CD4-positive, alpha-beta T cell treated with Interleukin-15 for 4 hours (primary cell): ENCODE measurements at regions not wholly inside any gene's neighbourhood (a gene's known extent, or its start where the extent isn't known, plus 50 kb on each side); places are given as distances from the start of the nearest gene placed in this dataset.
"Not testable (repeated sequence)": the region's sequence is repeated elsewhere in the genome, so short reads cannot be mapped to it uniquely, and the experiment has no call there.

Source experiments
- DNase-seq: peaks from one replicate; pipeline ENCODE4 v3.0.0-alpha.2; 2020; ENCODE audit warnings: low spot score

DNA sequence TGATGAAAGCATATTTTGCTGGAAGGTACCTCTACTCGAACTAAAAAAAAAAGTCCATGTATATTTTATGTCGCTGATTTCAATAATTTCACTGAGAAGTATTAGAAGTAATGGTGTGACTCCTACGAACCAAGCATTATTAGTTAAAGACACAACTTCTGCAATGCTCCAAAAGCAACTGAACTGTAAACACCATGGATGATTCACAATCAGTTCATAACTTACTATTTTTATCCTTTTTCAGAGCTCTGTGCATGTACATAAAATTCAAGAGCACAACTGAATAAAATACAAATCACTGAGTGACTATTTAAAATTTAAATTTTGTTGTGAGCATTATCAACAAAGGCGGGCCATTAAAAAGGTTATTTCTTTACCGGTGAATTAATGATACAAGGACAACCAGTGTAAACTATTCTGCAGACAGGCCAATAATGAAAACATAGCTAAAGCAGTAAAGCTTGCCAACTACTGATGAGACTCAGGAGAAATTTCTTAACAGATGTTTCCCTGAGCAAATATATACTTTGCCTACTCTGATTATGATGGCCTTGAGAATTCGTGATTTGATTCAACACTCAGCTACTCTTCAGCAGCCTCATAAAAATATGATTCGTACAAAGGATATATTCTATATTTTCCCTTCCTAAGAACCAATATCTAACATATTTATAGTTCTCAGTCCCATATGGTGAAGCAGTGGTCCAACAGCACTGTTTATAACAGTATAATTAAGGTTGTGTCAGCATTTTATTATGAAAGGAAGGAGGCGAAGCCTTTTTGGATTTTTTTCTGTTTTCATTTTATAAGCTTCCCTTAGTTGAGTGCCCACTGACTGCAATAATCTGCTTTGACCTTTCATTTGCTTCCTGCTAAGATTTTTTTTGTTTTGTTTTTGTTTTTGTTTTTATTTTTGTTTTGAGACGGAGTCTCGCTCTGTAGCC lies 62.8 kb upstream of the NEIL3 start:
- DNase-seq, result no peak

DNA sequence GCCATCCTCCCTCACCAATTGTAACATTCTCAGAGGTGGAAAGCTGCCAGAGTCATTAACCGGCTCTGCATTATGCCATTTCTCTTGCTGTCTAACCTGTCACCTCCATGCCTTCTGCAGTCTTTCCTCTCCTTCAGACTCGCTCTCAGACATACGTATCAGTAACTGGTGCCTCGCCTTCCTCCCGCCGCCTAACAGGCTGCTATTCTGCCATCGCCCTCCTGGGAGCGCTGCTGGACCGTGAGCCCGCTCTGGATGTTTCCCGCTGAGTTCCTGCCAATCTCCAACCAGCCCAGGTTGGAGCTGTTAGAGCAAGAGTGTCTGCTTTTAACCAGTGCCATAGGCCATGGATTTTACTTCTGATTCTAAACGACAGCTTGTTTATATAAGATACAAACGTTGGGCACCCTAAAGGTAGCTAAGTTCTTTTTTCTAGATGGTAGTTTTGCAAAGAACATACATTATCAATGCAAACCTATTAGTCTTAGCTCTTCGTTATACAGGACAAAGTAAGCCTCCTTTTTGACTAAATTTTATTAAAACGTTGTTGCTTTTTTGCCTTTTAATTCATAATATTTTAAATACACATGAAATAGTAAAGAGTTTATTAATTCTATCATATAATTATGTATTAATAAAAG lies 59.5 kb upstream of the NEIL3 start:
- DNase-seq, result peak; percentile 69

DNA sequence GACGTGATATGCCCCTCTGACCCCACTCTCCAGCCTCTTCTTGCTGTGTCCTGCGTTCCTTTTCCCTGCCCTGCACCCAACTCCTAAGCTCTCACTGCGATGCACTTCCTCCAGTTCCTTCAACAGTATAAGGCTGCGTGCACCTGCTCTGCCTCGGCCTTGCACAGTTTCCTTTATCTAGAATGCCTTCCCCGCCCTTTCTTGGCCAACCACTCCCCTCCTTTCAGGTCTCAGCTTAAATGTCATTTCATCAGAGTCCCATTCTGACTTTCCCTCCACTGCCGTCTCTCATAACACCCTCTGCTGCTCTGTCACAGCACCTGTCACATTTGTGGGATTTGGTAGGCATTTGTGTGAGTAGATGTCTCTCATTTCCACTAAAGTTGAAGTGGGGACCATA lies 58.4 kb upstream of the NEIL3 start:
- DNase-seq, result no peak

DNA sequence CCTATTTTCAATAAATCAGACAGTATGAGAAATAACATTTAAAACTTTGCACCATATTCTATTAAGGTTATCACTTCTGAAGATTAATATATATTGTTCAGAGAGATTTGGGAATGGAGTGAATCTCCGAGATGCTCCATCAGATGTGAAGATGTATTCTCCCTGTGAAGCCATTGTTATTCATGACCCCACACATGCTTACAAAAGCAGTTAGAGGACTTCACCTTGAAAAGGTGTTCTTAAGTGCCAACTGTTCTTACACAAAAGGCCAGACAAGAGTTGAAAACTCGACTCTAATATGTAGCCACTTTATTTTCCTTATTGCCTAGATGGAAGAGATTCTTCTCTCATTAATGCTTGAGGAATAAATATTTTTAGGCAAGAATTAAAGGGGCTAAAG lies 54.3 kb upstream of the NEIL3 start:
- DNase-seq, result no peak

DNA sequence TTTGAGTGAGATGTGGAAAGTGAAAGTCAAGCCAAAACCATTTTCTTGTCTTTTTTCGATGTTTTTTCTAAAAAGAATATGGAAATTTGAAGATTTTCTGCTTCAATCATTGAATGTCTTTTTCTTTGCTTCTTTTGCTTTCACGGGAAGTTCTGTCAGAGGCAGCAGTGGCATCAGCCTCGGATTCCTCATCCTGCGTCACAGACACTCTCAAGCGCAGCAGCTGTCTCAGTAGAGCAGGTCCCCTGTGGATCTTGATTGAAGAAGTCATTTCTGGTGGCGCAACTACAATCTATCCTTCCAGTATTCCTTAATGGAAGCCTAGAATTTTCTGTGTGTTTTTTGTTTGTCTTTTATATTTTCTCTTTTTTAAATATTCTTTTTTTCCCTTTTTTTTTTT lies 52.7 kb upstream of the NEIL3 start:
- no peak for DNase-seq

DNA sequence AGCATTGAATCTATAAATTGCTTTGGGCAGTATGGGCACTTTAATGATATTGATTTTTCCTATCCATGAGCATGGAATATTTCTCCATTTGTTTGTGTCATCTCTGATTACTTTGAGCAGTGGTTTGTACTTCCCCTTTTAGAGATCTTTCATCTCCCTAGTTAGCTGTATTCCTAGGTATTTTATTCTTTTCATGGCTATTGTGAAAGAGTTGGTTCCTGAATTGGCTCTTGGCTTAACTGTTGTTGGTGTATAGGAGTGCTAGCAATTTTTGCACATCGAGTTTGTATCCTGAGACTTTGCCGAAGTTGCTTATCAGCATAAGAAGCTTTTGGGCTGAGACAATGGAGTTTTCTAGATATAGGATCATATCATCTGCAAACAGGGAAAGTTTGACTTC lies 50.2 kb upstream of the NEIL3 start:
- not testable (repeated sequence) for DNase-seq
